ENCODE measurements at regions not wholly inside any gene's neighbourhood (a gene's known extent, or its start where the extent isn't known, plus 50 kb on each side); places are given as distances from the start of the nearest gene placed in this dataset.

DNA sequence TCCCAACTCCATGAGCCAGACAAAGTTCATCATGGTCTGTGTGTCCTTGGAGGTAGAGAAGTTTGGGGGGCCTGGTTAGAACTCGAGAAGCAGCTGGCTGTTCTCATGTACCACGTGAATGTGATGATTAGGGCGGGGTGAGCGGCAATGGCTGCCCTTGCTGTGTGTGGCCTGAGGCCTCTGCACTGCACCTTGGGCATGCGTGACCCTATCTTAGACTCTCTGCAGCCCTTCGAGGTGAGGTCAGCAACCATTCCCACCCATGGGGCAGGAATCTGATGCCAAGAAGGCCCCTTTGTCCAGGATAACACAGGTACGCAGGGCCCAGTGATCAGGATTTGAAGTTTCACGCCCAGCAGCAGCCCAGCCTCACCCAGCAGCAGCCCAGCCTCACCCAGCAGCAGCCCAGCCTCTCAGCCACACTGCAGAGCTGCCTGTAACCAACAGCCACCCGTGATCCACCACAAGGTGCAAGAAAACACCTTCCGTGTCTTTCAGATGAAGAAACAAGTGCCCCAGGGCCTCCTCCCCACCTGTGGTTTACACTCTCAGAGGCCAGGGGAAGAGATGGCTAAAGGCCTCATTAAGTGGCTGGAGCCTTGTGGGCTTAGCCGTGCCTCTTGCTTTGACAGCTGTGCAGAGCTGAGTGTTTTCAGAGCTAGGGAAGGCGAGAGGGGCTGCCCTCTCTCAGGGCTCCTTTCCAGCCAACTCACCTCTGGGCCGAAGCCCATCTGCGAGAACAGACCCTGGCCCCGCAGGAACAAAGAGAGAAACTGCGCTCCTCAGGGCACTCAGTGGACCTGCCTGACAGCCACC, 195.2 kb upstream of the CDH4 start:
- no peak overlapping the region for H3K4me3 ChIP-seq (ENCODE audit: control insufficient read depth in 1 of 7, extremely low read depth in 1 of 7, insufficient read depth in 4 of 7, low read depth in 2 of 7, low read length in 6 of 7)
- ChIA-PET CTCF (no interaction called here), POLR2A (no interaction called here)
- WGBS (ENCODE audit: insufficient coverage), result 89% methylated on average over 16 of the region's 16 CpGs
- no peak for DNase-seq
- H3K4me1 ChIP-seq (ENCODE audit: control extremely low read depth in 1 of 4, control insufficient read depth in 4 of 4, insufficient read depth in 4 of 4, low read length in 3 of 4), result no peaks in the 10 kb centered on the region
- no peak overlapping the region for H3K27ac ChIP-seq (ENCODE audit: insufficient read depth in 1 of 2, low read depth in 1 of 2, low read length in 2 of 2, poor library complexity in 1 of 2, severe bottlenecking in 2 of 2)
- peaks cover 0 to 3% (median 0%) of the 10 kb centered on the region in 5 experiments for H3K9me3 ChIP-seq (ENCODE audit: control extremely low read depth in 1 of 5, control insufficient read depth in 4 of 5, insufficient read depth in 2 of 5, low read depth in 1 of 5, low read length in 4 of 5)
- H3K36me3 ChIP-seq (ENCODE audit: control insufficient read depth in 4 of 4, insufficient read depth in 4 of 4, low read length in 3 of 4), result no peaks in the 10 kb centered on the region
- peaks cover 0 to 8% (median 2%) of the 10 kb centered on the region in 5 experiments for H3K27me3 ChIP-seq (replicated peaks in 2 of 5; ENCODE audit: control insufficient read depth in 4 of 5, insufficient read depth in 5 of 5, low read length in 4 of 5)

DNA sequence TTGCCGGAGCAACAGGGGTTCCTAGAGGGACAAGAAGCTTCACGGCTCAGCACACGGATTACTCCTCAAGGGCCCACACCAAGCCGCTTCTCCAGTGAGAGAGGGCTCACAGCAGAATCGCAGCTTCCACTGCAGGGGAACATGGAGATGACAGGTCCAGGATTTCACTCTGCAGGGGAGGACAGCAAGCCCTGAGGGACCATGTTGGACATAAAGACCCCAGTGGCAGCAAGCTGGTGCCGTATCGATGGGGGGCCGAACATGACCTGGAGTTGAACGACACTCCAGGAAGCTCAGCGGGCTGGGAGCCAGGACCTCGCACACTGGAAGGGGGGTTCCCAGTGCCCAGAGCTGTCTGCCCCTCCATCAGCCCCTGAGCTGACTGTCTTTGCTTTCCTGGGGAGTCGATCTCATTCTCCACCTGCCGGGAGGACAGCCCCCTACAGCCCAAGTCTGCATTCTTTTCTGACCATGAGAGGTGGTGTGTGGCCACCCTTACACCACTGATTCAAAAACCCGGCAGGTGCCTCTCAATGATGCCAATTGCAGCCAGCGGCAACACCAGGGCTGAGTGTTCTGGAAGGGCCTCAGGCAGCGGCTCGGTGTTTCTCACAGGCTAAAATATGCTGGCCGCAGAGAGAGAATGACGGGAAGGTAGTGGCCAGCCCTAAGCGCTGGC, 194.5 kb upstream of the CDH4 start:
- H3K27me3 ChIP-seq (replicated peaks in 2 of 5; ENCODE audit: control insufficient read depth in 4 of 5, insufficient read depth in 5 of 5, low read length in 4 of 5), result peaks cover 0 to 7% (median 2%) of the 10 kb centered on the region in 5 experiments
- peaks cover 0 to 3% (median 0%) of the 10 kb centered on the region in 5 experiments for H3K9me3 ChIP-seq (ENCODE audit: control extremely low read depth in 1 of 5, control insufficient read depth in 4 of 5, insufficient read depth in 2 of 5, low read depth in 1 of 5, low read length in 4 of 5)
- WGBS (ENCODE audit: insufficient coverage), result 83% methylated on average over 20 of the region's 20 CpGs
- no peaks in the 10 kb centered on the region for H3K4me1 ChIP-seq (ENCODE audit: control extremely low read depth in 1 of 4, control insufficient read depth in 4 of 4, insufficient read depth in 4 of 4, low read length in 3 of 4)
- ChIA-PET POLR2A (no interaction called here), CTCF (no interaction called here)
- no peak overlapping the region for H3K27ac ChIP-seq (ENCODE audit: insufficient read depth in 1 of 2, low read depth in 1 of 2, low read length in 2 of 2, poor library complexity in 1 of 2, severe bottlenecking in 2 of 2)
- no peaks in the 10 kb centered on the region for H3K36me3 ChIP-seq (ENCODE audit: control insufficient read depth in 4 of 4, insufficient read depth in 4 of 4, low read length in 3 of 4)
- no peak overlapping the region for H3K4me3 ChIP-seq (ENCODE audit: control insufficient read depth in 1 of 7, extremely low read depth in 1 of 7, insufficient read depth in 4 of 7, low read depth in 2 of 7, low read length in 6 of 7)
- DNase-seq, result no peak

DNA sequence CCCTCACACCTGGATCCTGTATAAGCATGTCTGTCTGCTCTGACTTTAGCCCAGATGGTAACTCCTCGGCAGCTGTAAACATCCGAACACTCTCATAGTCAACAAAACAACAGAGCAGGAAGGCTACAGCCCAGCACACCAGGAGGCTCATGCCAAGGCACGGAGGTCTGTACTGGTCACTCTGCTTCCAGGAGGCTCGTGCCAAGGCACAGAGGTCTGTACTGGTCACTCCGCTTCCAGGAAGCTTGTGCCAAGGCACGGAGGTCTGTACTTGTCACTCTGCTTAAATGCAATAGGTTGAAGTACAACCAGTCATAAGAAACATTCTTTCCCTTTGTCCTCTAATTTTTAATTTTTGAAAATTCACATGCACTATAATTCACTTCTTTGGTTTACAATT, 190.1 kb upstream of the CDH4 start:
- H3K9me3 ChIP-seq (ENCODE audit: control extremely low read depth in 1 of 5, control insufficient read depth in 4 of 5, insufficient read depth in 2 of 5, low read depth in 1 of 5, low read length in 4 of 5), result peaks cover 0 to 3% (median 0%) of the 10 kb centered on the region in 5 experiments
- H3K27me3 ChIP-seq (replicated peaks in 2 of 5; ENCODE audit: control insufficient read depth in 4 of 5, insufficient read depth in 5 of 5, low read length in 4 of 5), result peaks cover 0 to 3% (median 0%) of the 10 kb centered on the region in 5 experiments
- POLR2A ChIA-PET, result no interaction called here
- H3K4me1 ChIP-seq (ENCODE audit: control extremely low read depth in 1 of 4, control insufficient read depth in 4 of 4, insufficient read depth in 4 of 4, low read length in 3 of 4), result no peaks in the 10 kb centered on the region
- no peaks in the 10 kb centered on the region for H3K36me3 ChIP-seq (ENCODE audit: control insufficient read depth in 4 of 4, insufficient read depth in 4 of 4, low read length in 3 of 4)
- 96% methylated on average over 6 of the region's 6 CpGs for WGBS (ENCODE audit: insufficient coverage)
- CTCF ChIA-PET, result no interaction called here
- H3K27ac ChIP-seq (ENCODE audit: insufficient read depth in 1 of 2, low read depth in 1 of 2, low read length in 2 of 2, poor library complexity in 1 of 2, severe bottlenecking in 2 of 2), result no peak overlapping the region
- H3K4me3 ChIP-seq (ENCODE audit: control insufficient read depth in 1 of 7, extremely low read depth in 1 of 7, insufficient read depth in 4 of 7, low read depth in 2 of 7, low read length in 6 of 7), result no peak overlapping the region
- DNase-seq, result no peak

DNA sequence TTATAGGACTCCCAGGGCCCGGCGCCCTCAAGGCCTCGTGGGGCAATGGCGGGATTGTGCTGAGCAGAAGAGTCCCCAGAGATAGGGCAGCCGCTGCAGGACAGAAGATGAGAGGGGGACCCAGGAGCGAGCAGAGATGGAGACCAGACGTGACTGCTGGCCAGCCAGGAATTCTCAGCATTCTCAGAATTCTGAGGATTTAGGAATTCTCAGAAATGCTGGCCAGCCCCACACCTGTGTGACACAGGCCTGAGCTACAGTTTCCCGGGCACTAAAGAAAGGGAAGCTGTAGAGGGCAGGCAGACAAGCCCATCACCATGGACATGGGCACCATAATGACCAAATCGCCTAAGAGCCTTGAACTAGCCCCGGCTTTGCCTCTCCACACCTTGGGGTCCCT, 186.2 kb upstream of the CDH4 start:
- no peak overlapping the region for H3K4me3 ChIP-seq (ENCODE audit: control insufficient read depth in 1 of 7, extremely low read depth in 1 of 7, insufficient read depth in 4 of 7, low read depth in 2 of 7, low read length in 6 of 7)
- H3K27me3 ChIP-seq (replicated peaks in 2 of 5; ENCODE audit: control insufficient read depth in 4 of 5, insufficient read depth in 5 of 5, low read length in 4 of 5), result no peaks in the 10 kb centered on the region
- no peaks in the 10 kb centered on the region for H3K4me1 ChIP-seq (ENCODE audit: control extremely low read depth in 1 of 4, control insufficient read depth in 4 of 4, insufficient read depth in 4 of 4, low read length in 3 of 4)
- no peak for DNase-seq
- POLR2A ChIA-PET, result no interaction called here
- no peak overlapping the region for H3K27ac ChIP-seq (ENCODE audit: insufficient read depth in 1 of 2, low read depth in 1 of 2, low read length in 2 of 2, poor library complexity in 1 of 2, severe bottlenecking in 2 of 2)
- H3K36me3 ChIP-seq (ENCODE audit: control insufficient read depth in 4 of 4, insufficient read depth in 4 of 4, low read length in 3 of 4), result no peaks in the 10 kb centered on the region
- 89% methylated on average over 10 of the region's 10 CpGs for WGBS (ENCODE audit: insufficient coverage)
- CTCF ChIA-PET, result no interaction called here
- peaks cover 0 to 3% (median 0%) of the 10 kb centered on the region in 5 experiments for H3K9me3 ChIP-seq (ENCODE audit: control extremely low read depth in 1 of 5, control insufficient read depth in 4 of 5, insufficient read depth in 2 of 5, low read depth in 1 of 5, low read length in 4 of 5)

DNA sequence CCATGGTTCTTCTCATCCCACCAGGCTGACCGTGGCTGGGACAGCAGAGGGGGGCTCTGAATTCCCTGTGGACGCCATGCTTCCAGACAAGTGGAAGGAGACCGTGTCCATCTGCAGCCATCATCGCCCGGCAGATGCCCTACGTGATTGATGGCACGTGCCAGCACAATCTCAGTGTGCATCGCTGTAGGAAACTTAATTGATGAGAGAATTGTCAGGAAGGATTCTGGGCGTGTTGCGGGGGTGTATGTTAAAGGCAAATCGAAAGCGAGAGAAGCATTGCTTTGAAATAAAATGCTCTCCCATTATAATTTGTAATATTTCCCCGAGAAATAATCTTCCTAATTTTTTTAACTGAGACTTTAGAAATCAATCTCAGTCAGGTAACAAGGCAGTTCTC, 185.5 kb upstream of the CDH4 start:
- CTCF ChIA-PET, result no interaction called here
- H3K27ac ChIP-seq (ENCODE audit: insufficient read depth in 1 of 2, low read depth in 1 of 2, low read length in 2 of 2, poor library complexity in 1 of 2, severe bottlenecking in 2 of 2), result no peak overlapping the region
- WGBS (ENCODE audit: insufficient coverage), result 95% methylated on average over 7 of the region's 13 CpGs

DNA sequence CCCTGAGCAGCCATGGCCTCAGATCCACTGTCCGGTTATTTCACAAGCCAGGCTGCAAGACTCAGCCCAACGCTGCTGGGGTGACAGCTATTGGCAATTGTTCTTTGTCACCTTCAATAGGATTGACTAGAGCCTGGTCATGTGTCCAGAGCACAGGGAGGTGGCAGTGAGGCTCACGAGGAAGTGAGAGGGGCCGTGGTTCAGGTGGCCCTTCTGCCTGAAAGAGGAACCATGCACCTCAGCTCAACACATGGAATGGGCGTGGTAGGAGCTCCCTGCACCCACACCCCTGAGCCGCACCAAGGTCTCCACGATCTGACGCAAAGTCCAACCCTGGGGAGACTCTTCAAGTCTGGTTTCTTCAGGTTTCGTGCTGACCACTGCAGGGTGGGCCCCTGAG, 184.8 kb upstream of the CDH4 start:
- CTCF ChIA-PET, result no interaction called here
- H3K36me3 ChIP-seq (ENCODE audit: control insufficient read depth in 4 of 4, insufficient read depth in 4 of 4, low read length in 3 of 4), result no peaks in the 10 kb centered on the region
- WGBS (ENCODE audit: insufficient coverage), result 80% methylated on average over 9 of the region's 9 CpGs
- H3K4me3 ChIP-seq (ENCODE audit: control insufficient read depth in 1 of 7, extremely low read depth in 1 of 7, insufficient read depth in 4 of 7, low read depth in 2 of 7, low read length in 6 of 7), result no peak overlapping the region
- POLR2A ChIA-PET, result no interaction called here
- H3K27ac ChIP-seq (ENCODE audit: insufficient read depth in 1 of 2, low read depth in 1 of 2, low read length in 2 of 2, poor library complexity in 1 of 2, severe bottlenecking in 2 of 2), result no peak overlapping the region
- no peak for DNase-seq
- no peaks in the 10 kb centered on the region for H3K4me1 ChIP-seq (ENCODE audit: control extremely low read depth in 1 of 4, control insufficient read depth in 4 of 4, insufficient read depth in 4 of 4, low read length in 3 of 4)
- H3K27me3 ChIP-seq (replicated peaks in 2 of 5; ENCODE audit: control insufficient read depth in 4 of 5, insufficient read depth in 5 of 5, low read length in 4 of 5), result peaks cover 0 to under 1% (median 0%) of the 10 kb centered on the region in 5 experiments
- H3K9me3 ChIP-seq (ENCODE audit: control extremely low read depth in 1 of 5, control insufficient read depth in 4 of 5, insufficient read depth in 2 of 5, low read depth in 1 of 5, low read length in 4 of 5), result no peaks in the 10 kb centered on the region

More for the DNA sequence above, 185.5 kb upstream of the CDH4 start:
- Histone ChIP-seq H3K9me3 (ENCODE audit: control extremely low read depth in 1 of 5, control insufficient read depth in 4 of 5, insufficient read depth in 2 of 5, low read depth in 1 of 5, low read length in 4 of 5) (no peaks in the 10 kb centered on the region), H3K4me1 (ENCODE audit: control extremely low read depth in 1 of 4, control insufficient read depth in 4 of 4, insufficient read depth in 4 of 4, low read length in 3 of 4) (no peaks in the 10 kb centered on the region), H3K27me3 (replicated peaks in 2 of 5; ENCODE audit: control insufficient read depth in 4 of 5, insufficient read depth in 5 of 5, low read length in 4 of 5) (no peaks in the 10 kb centered on the region), H3K36me3 (ENCODE audit: control insufficient read depth in 4 of 4, insufficient read depth in 4 of 4, low read length in 3 of 4) (no peaks in the 10 kb centered on the region), H3K4me3 (ENCODE audit: control insufficient read depth in 1 of 7, extremely low read depth in 1 of 7, insufficient read depth in 4 of 7, low read depth in 2 of 7, low read length in 6 of 7) (no peak overlapping the region)
- POLR2A ChIA-PET, result no interaction called here
- no peak for DNase-seq

DNA sequence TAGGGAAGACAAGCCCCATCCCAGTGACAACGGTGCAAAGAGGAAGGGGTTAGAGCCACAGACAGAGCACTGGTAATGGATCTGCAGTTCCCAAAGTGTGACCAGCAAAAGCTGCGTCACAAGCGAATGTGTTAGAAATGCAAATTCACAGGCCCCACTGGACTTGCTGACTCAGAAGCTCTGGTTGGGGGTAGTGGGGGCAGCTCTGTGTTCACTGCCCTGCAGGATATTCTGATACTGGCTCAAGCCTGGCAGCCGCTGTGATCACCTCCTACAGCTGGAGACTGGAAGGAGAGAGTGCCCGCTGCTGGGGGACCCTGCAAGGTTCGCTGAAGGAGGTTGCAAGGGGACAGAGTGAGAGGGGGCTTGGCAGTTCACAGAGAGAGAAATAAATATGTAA, 179.7 kb upstream of the CDH4 start:
- 63% methylated on average over 4 of the region's 6 CpGs for WGBS (ENCODE audit: insufficient coverage)
- Histone ChIP-seq H3K27me3 (replicated peaks in 2 of 5; ENCODE audit: control insufficient read depth in 4 of 5, insufficient read depth in 5 of 5, low read length in 4 of 5) (peaks cover 0 to 5% (median 0%) of the 10 kb centered on the region in 5 experiments), H3K4me3 (ENCODE audit: control insufficient read depth in 1 of 7, extremely low read depth in 1 of 7, insufficient read depth in 4 of 7, low read depth in 2 of 7, low read length in 6 of 7) (no peak overlapping the region), H3K27ac (ENCODE audit: insufficient read depth in 1 of 2, low read depth in 1 of 2, low read length in 2 of 2, poor library complexity in 1 of 2, severe bottlenecking in 2 of 2) (no peak overlapping the region), H3K9me3 (ENCODE audit: control extremely low read depth in 1 of 5, control insufficient read depth in 4 of 5, insufficient read depth in 2 of 5, low read depth in 1 of 5, low read length in 4 of 5) (peaks cover 0 to 4% (median 0%) of the 10 kb centered on the region in 5 experiments), H3K4me1 (ENCODE audit: control extremely low read depth in 1 of 4, control insufficient read depth in 4 of 4, insufficient read depth in 4 of 4, low read length in 3 of 4) (no peaks in the 10 kb centered on the region), H3K36me3 (ENCODE audit: control insufficient read depth in 4 of 4, insufficient read depth in 4 of 4, low read length in 3 of 4) (no peaks in the 10 kb centered on the region)
- POLR2A ChIA-PET, result no interaction called here
- CTCF ChIA-PET, result no interaction called here
- DNase-seq, result no peak

Data from common myeloid progenitor, CD34-positive (primary cell).